OCI-LY7 (cell line): ENCODE measurements at regions not wholly inside any gene's neighbourhood (a gene's known extent, or its start where the extent isn't known, plus 50 kb on each side); places are given as distances from the start of the nearest gene placed in this dataset.
A peak's percentile ranks its signal among the peaks of the same experiment; 100 is the strongest.

Source experiments
- EZH2phosphoT487 ChIP-seq: fragments of 200-600 bp; sonication (generic); IDR thresholded peaks from 2 replicates; pipeline ENCODE4 v1.6.1; 2018; ENCODE audit warnings: low read depth, borderline replicate concordance, mild to moderate bottlenecking, mixed run types, antibody characterized with exemption, low read length, moderate library complexity, mixed read lengths
- TF ChIP-seq, protein P1 (sequence below): fragments of 200-600 bp; sonication (generic); conservative IDR thresholded peaks from 2 replicates; pipeline ENCODE4 v1.5.1; 2014; ENCODE audit warnings: mild to moderate bottlenecking, antibody characterized with exemption, low read length, moderate library complexity, mixed read lengths

DNA sequence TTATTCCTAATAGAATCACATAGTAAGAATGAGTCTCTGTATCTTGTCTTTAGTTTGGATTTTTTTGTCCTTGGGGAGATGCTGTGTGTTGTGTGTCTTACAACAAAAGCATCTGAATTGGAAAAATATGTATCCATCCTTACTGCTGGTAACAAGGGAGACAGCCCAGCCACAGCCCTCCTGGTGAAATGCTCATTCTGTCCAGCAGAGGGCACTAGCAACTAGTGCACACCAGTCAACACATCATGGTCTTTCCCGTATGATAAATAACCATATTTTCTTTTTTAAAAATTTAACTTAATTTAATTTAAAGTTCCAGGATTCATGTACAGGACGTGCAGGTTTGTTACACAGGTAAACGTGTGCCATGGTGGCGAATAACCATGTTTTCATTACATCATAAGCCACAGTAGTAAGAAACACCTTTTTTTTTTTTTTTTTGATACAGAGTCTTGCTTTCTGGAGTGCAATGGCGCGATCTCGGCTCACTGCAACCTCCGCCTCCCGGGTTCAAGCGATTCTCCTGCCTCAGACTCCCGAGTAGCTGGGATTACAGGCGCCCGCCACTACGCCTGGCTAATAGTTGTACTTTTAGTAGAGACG, 245.1 kb downstream of the PTBP2 start:
- TF ChIP-seq, protein P1, sequence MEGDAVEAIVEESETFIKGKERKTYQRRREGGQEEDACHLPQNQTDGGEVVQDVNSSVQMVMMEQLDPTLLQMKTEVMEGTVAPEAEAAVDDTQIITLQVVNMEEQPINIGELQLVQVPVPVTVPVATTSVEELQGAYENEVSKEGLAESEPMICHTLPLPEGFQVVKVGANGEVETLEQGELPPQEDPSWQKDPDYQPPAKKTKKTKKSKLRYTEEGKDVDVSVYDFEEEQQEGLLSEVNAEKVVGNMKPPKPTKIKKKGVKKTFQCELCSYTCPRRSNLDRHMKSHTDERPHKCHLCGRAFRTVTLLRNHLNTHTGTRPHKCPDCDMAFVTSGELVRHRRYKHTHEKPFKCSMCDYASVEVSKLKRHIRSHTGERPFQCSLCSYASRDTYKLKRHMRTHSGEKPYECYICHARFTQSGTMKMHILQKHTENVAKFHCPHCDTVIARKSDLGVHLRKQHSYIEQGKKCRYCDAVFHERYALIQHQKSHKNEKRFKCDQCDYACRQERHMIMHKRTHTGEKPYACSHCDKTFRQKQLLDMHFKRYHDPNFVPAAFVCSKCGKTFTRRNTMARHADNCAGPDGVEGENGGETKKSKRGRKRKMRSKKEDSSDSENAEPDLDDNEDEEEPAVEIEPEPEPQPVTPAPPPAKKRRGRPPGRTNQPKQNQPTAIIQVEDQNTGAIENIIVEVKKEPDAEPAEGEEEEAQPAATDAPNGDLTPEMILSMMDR: peak; percentile 87
- TF ChIP-seq EZH2phosphoT487: no peak
